ENCODE measurements at regions not wholly inside any gene's neighbourhood (a gene's known extent, or its start where the extent isn't known, plus 50 kb on each side); places are given as distances from the start of the nearest gene placed in this dataset.

DNA sequence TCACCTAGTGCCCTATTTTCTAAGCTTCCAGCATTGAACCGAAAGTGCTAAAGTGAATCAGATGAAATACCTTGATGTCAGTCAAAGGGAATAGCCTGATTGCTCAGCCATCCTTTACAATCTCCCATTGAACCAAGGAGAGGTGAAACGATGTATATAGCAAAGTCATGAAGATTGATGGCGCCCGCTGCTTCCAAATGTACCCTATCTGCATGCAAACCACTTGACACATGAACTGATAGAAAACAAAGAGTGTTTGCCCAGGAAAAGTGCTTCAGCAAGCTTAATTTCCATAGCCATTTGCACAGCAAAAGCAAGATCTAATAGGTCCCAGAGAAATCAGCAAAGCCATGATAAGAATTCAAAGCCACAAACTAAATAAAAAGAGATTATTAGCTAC, 624.9 kb upstream of the PCDH9 start:
- TF ChIP-seq, protein P1, sequence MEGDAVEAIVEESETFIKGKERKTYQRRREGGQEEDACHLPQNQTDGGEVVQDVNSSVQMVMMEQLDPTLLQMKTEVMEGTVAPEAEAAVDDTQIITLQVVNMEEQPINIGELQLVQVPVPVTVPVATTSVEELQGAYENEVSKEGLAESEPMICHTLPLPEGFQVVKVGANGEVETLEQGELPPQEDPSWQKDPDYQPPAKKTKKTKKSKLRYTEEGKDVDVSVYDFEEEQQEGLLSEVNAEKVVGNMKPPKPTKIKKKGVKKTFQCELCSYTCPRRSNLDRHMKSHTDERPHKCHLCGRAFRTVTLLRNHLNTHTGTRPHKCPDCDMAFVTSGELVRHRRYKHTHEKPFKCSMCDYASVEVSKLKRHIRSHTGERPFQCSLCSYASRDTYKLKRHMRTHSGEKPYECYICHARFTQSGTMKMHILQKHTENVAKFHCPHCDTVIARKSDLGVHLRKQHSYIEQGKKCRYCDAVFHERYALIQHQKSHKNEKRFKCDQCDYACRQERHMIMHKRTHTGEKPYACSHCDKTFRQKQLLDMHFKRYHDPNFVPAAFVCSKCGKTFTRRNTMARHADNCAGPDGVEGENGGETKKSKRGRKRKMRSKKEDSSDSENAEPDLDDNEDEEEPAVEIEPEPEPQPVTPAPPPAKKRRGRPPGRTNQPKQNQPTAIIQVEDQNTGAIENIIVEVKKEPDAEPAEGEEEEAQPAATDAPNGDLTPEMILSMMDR (IDR thresholded peaks at IDR 0.05 in 8 of 11, conservative IDR thresholded peaks at IDR 0.05 in 3 of 11), result no peak
- no peak for TF ChIP-seq POLR2AphosphoS5 (IDR thresholded peaks at IDR 0.05)
- TF ChIP-seq POLR2A (IDR thresholded peaks at IDR 0.05), result no peak

Data from spleen (tissue), 7 donors.